ENCODE measurements at regions not wholly inside any gene's neighbourhood (a gene's known extent, or its start where the extent isn't known, plus 50 kb on each side); places are given as distances from the start of the nearest gene placed in this dataset.

DNA sequence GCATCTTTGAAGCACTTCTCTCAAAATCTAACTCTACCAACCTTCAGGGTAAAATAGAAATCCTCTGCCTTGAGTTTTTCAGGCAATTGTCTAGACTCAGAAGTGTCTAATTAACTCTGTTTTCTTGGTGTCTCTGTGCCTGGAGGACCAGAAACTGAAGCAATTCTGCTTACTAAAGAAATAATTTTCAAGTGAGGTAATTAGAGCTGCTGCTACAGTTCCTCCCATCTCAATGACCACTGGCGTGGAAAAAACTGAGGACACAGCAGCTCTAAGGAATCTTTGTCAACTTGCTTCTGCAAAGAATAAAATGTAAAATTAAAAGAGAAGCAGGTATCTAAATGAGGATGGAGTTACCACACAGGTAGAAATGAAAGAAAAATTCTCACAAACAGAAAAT lies 785.0 kb downstream of the PRELID2 start:
- in situ Hi-C loops (cut with MboI; ENCODE audit: low sequenced_read_pairs, unreplicated experiment) = no loop called here
- DNase-seq (ENCODE audit: low spot score) = no peak
- TF ChIP-seq, protein P1, sequence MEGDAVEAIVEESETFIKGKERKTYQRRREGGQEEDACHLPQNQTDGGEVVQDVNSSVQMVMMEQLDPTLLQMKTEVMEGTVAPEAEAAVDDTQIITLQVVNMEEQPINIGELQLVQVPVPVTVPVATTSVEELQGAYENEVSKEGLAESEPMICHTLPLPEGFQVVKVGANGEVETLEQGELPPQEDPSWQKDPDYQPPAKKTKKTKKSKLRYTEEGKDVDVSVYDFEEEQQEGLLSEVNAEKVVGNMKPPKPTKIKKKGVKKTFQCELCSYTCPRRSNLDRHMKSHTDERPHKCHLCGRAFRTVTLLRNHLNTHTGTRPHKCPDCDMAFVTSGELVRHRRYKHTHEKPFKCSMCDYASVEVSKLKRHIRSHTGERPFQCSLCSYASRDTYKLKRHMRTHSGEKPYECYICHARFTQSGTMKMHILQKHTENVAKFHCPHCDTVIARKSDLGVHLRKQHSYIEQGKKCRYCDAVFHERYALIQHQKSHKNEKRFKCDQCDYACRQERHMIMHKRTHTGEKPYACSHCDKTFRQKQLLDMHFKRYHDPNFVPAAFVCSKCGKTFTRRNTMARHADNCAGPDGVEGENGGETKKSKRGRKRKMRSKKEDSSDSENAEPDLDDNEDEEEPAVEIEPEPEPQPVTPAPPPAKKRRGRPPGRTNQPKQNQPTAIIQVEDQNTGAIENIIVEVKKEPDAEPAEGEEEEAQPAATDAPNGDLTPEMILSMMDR (IDR thresholded peaks at IDR 0.05; ENCODE audit: borderline replicate concordance, control extremely low read depth, extremely low read depth, insufficient read depth, missing control alignments) = no peak

DNA sequence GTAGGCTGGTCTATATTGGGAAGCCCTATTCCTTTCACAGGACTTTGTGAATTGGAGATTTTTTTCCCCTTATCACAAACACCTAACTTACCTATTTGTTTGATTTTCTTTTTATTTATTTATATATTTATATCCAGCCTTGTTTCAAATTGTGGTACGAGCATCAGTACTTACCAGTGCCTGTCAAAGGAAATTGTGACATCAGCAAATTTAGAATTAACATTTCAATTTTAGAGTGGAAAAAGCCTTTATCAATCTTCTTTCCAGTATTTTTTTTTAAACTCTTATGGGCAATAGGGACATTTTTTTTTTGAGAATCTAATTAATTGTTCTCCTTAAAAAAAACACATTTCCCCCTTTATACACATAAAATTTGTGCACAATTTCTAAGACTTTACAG lies 790.2 kb downstream of the PRELID2 start:
- no peak for DNase-seq (ENCODE audit: low spot score)
- in situ Hi-C loops (cut with MboI; ENCODE audit: low sequenced_read_pairs, unreplicated experiment) = no loop called here
- TF ChIP-seq, protein P1 (IDR thresholded peaks at IDR 0.05; ENCODE audit: borderline replicate concordance, control extremely low read depth, extremely low read depth, insufficient read depth, missing control alignments) = no peak

DNA sequence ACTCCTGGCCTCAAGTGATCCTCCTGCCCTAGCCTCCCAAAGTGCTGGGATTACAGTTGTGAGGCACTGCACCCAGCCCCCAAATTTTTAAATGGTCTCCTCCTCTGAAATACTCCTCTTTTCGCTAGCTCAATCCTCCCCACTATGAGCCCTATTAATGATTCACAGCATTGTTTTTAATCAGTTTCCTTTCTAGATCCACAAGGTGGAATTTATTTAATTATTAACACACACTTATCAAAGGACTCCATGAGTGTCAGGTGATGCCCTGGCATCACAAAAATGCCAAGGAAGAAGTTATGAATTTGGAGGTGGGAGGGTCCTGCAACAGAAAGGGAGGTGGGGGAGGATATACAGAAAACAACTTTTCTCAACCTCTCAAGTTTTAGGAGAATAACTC lies 806.5 kb downstream of the PRELID2 start:
- in situ Hi-C loops (cut with MboI; ENCODE audit: low sequenced_read_pairs, unreplicated experiment) = no loop called here
- TF ChIP-seq, protein P1 (IDR thresholded peaks at IDR 0.05; ENCODE audit: borderline replicate concordance, control extremely low read depth, extremely low read depth, insufficient read depth, missing control alignments) = no peak
- no peak for DNase-seq (ENCODE audit: low spot score)

DNA sequence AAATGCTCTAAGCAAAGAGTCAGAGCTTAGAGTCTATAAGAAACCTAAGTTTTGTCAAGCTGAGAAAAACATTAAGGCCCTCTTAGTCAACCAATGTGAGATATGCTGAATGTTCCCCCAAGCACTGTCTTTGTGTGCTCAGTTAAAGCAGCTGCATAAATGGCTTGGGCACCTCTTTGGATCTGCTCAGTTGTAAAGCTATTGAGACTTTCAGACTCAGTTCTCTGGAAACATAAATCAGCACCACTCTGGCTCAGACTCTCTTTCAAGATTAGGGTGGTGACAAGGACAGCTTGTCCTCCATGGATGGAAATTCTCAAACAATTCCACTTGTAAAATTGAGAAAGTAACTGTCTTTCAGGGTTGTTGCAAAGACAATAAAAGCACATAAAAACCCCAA lies 807.9 kb downstream of the PRELID2 start:
- in situ Hi-C loops (cut with MboI; ENCODE audit: low sequenced_read_pairs, unreplicated experiment) = no loop called here
- TF ChIP-seq, protein P1 (IDR thresholded peaks at IDR 0.05; ENCODE audit: borderline replicate concordance, control extremely low read depth, extremely low read depth, insufficient read depth, missing control alignments) = no peak
- no peak for DNase-seq (ENCODE audit: low spot score)

DNA sequence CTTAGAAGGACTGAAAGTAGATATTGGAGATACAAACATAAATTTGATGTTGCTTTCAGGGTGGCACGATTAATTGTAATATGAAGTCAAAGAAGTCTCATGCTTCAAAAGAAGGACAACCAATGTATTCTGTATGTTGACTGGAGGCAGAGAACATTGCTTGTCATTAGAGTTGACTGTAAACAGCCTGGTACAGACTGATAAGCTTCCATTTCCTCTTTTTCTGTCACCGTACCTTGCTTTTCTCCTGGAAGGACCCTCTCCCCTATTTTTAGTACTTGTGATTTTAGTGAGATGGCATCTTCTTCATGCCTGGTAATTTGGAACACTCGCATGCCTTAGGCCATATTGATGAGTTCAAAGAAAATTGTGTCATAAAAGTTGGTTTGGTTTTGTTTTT lies 809.4 kb downstream of the PRELID2 start:
- no peak for DNase-seq (ENCODE audit: low spot score)
- TF ChIP-seq, protein P1 (IDR thresholded peaks at IDR 0.05; ENCODE audit: borderline replicate concordance, control extremely low read depth, extremely low read depth, insufficient read depth, missing control alignments) = no peak
- in situ Hi-C loops (cut with MboI; ENCODE audit: low sequenced_read_pairs, unreplicated experiment) = no loop called here

DNA sequence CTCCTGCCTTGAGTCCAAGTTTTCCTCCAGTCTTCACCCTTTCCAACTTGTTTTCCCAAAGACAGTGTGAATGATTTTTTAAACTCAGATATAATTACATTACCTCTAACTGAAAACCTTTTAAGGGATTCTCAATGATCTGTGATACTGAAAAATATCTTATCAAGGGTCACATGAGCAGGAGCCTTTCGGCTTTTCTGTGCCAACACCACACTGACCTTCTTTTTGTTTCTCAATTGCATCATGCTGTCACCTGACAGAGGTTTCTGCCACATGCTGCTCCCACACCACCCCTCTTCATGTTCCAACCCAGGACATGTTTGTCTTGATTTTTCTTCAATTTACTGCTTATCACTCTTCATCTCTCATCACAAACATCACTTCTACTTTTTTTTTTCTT lies 820.0 kb downstream of the PRELID2 start:
- TF ChIP-seq, protein P1 (IDR thresholded peaks at IDR 0.05; ENCODE audit: borderline replicate concordance, control extremely low read depth, extremely low read depth, insufficient read depth, missing control alignments) = no peak
- no peak for DNase-seq (ENCODE audit: low spot score)
- in situ Hi-C loops (cut with MboI; ENCODE audit: low sequenced_read_pairs, unreplicated experiment) = no loop called here

DNA sequence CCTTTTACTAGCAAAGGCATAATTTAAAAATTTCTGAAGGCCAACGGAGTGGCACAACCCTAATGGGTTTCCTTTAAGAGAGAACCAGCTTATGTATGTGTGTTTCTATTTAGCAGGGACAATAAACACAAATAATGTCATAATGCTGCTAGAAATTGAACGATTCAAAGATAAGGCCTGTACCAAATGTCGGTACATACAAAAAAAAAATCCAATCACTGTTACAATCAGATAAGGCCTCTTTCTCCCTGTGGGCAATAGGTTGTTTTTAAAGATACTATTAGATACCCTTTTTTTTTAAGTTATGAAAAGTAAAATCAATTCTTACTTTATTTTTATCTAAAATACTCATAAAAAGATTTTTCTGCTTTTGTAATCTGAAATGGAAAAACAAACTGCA lies 821.0 kb downstream of the PRELID2 start:
- DNase-seq (ENCODE audit: low spot score) = no peak
- TF ChIP-seq, protein P1 (IDR thresholded peaks at IDR 0.05; ENCODE audit: borderline replicate concordance, control extremely low read depth, extremely low read depth, insufficient read depth, missing control alignments) = no peak
- in situ Hi-C loops (cut with MboI; ENCODE audit: low sequenced_read_pairs, unreplicated experiment) = no loop called here

Measured in GM13976 (cell line).